HuH-7 (cell line): ENCODE measurements at regions not wholly inside any gene's neighbourhood (a gene's known extent, or its start where the extent isn't known, plus 50 kb on each side); places are given as distances from the start of the nearest gene placed in this dataset.

Experiments used
- DNase-seq: peaks from one replicate; pipeline ENCODE4 v3.0.0; 2011; ENCODE audit warnings: low spot score

DNA sequence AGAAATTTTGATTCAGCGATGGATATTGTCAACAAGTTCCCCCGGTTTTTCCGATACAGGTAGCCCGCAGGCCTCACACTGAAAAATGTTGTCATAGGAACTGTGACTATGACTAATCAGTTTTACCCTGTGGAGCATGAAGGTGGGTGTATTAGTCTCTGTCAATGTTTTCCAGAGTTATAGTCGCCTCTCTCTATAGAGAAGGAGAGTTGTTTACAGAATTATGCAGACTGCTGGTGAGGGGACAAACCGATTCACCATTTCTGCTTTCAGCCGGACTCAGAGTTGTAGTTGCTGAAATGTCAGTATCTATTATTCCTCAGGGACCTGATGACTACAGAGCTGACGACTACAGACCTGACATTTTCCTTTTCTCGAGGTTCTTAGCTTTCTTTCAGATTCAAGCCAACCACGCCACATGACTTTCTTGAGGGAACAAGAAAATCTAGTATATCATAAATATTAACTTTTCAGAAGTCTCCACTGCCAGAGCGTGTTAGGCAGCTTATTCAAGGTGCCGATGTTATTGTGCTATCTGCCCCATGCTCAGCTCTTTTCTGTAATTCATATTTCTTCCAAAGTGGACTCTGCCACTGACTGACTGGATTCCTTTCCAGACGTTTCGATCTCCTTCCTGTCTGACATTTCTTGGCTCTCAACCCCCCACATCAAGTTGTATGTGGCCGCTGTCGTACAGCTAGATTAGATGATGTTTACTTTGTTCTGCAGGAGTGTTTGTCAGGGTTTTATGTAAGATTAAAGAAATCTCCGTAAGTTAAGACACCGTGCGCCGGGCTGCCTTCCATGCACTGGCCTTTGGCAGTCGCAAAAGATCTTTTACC lies 178.1 kb downstream of the FGF1 start:
- no peak for DNase-seq

DNA sequence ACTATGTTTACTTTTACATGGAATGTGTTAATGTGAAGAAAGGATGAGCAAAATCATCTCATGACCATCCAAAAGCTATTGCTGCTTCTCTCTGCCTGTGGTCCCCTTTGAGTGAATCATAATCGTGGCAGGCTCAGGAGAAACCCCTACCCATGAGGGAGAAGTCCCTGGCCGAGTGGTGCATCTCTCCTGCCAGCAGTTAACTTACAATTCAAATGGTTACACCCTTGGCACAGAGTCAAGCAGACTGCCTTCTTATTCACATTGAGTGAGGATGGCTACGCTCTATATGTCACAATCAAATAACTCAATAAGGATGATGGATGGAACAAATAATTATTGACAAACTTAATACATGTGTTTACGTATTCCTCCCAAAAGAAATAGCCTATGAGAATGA lies 179.1 kb downstream of the FGF1 start:
- no peak for DNase-seq

GRCh38 chr5:142506046-142506445 lies 179.8 kb downstream of the FGF1 start:
- DNase-seq, result no peak

DNA sequence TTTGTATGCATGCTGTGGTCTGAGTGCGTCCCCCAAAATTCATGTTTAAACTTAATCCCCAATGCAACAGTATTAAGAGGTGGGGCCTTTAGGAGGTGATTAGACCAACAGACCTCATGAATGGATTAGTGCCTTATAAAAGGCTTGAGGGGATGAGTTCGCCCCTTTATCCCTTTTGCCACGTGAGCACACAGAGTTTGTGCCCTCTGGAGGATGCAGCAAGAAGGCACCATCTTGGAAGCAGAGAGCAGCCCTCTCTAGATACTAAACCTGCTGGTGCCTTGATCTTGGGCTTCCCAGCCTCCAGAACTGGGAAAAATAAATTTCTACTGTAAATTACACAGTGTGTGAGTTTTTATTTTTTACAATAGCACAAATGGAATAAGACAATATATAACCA lies 177.1 kb upstream of the SPRY4 start:
- DNase-seq, result no peak

DNA sequence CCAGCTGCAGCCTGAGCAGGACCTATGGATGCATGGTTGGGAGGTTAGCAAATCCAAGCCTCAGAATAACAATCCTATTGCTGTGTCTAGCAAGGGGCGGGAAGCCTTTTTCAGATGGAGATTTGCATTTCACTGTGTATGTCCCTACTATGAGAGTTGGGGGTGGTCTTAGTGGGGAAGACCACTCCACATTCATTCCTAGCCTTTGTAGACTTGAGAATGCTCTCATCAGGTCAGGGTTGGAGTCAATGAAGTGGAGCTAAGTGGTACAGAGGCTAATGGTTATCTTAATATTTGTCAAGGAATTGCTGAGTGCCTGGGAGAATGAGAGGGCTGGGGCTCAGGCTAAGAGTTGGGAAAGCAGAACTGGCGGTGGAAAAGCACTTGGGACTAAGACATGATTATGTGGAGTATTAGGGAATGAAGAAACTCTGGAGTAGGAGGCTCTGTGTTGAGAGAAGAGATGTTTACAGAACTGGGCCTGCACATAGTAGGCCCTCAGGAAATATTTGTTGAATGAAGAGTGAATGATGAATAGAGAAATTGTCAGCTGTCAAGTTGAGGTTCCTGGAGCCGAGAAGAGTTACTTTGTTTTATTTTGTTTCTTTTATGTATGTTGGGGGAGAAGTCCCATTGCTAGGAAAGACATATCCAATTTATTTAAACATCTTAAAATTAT lies 175.5 kb upstream of the SPRY4 start:
- no peak for DNase-seq

- DNase-seq, result peak; percentile 49
These were observed 174.9 kb upstream of the SPRY4 start for GRCh38 chr5:142499591-142500226.

GRCh38 chr5:142498298-142498697 lies 173.5 kb upstream of the SPRY4 start:
- no peak for DNase-seq

DNA sequence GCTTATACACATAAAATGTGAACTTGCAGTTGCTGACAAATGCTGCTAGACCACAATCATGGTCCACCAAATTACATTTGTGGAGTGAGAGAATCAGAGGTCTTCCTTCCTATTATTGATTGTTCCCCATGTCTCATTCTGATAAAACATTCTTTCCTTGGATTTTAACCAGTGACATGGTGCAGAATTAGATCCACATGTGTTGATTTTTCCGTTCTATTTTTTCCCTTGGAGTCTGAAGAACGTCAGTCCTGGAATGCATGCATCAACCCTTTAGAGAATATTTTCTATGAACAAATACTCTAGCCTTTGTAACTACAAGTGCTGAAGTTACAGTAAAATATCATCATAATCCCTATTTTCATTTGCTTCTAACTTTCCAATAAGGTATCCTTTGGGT lies 170.7 kb upstream of the SPRY4 start:
- DNase-seq, result no peak

DNA sequence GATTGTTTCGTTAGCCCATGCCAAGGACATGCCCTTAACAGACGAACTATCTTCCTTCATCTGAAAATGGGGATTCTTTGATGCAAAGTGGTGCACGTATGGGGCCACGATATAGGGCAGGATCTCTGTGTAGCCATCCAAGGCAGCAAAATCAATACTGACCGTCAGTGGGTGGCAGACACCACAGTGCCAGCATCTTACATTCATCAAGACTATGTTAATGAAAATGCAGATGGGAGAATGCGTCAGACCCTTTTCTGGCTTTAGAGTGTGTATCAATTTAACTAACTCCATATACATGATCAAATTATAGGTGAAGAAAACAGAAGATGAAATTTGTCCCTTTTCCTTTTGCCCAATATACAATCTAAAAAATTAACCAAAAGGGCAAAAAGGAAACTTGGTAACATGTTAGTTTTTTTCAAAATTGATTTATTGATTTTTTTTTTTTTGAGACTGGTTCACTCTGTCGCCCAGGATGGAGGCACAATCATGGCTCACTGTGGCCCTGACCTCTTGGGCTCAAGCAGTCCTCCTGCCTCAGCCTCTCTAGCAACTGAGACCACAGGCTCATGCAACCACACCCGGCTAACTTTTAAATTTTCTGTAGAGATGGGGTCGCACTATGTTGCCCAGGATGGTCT lies 169.2 kb upstream of the SPRY4 start:
- DNase-seq, result no peak

GRCh38 chr5:142492781-142493281 lies 168.0 kb upstream of the SPRY4 start:
- DNase-seq, result no peak

GRCh38 chr5:142491679-142492078 lies 166.9 kb upstream of the SPRY4 start:
- no peak for DNase-seq

DNA sequence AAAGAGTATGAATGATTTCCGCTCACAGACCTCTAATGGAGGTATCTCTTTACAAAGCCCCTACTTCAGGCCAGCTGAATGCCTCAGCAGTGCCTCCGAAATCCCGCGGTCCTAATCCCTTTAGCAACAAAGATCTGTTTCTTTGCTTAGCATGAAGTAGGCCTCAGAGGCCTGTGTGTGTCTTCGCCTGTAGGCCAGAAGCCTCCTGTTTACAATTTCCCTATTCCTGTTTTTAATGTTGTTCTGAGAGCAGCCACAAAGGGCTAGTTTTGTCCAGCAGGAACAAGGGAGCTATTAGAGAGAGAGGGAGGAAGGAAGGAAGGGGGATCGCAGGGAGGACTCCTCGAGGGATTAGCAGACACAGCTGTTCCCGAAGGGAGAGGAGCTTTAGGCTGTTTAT lies 166.4 kb upstream of the SPRY4 start:
- no peak for DNase-seq

DNA sequence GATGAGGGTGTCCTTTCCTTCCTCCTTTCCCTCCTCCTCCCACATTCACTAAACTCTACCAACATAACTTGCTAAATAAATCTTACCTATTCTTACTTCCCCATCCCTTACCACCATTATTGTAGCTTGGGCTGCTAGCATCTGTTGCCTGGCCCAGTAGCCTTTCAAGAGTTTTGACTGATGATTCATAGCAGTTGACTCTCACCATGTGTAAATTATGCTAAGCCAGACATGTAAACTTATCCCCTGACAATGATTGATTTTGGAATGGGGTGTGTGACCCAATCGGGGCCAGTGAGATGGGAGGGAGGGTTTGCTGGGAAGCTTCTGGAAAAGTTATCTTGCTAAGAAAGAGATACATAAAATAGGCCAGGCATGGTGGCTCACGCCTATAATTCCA lies 161.8 kb upstream of the SPRY4 start:
- no peak for DNase-seq

- DNase-seq, result no peak
These were observed 161.2 kb upstream of the SPRY4 start for GRCh38 chr5:142486020-142486419.

DNA sequence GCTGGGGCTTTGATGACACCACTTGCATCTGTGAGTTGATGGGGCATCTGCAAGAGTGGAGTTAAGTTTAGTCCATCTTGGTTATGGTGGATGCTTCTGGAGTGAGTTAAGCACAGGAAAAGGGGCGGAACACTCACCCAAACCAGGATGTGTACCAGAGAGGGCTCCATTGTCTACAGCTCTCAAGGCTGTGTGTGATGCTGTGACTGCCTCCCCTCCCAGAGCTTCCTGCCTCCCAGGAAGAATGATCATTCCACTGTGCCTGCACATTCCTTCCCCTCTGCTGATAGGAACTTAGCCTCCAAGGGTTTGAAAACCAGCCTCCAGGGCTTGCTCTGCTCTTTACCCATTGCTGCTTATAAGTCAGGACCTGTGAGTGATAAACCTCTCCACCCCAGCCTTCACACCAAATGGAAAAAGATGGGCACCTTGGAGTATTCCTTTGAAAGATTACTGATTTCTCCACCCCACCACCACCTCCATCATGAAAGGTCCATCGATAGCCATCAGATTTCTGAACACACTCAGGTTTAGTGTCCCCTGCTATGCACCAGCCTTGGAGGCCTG lies 160.1 kb upstream of the SPRY4 start:
- no peak for DNase-seq

DNA sequence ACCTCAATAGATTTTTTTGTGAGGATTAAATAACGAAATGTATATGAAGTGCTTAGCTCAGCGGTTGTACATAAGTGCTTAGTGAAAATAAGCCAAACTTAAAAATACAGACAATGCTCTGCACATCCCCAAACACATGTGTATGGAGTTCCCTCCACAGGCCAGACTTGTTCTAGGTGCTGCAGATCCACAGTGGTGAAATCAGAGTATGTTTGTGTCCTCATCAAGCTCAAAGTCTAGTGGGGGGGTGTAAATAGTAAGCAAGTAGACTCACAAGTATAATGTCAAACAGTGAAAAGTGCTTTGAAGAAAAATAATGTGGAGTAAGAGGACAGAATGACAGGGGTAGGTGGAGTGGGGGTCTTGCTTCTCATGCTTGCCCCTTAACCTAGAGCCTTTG lies 157.4 kb upstream of the SPRY4 start:
- DNase-seq, result no peak

DNA sequence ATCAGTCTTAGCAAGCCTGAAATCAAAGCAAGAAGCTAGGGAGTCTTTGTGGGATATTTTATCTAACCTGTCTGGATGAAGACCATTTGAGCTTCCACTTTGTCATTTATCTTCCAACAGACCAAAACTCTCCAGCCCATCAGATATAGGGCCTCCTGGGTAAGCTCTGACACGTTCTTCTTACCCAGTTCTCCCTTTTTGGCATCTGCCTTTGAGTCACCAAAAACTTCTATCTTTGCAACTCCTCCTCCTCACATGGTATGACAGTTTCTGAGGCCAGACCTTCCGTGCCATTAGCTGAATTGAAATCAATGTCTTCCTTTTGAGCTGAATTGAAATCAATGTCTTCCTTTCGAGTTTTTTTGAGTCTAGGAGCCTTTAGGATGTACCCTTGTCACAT lies 156.6 kb upstream of the SPRY4 start:
- no peak for DNase-seq

- DNase-seq, result no peak
These were observed 155.2 kb upstream of the SPRY4 start for GRCh38 chr5:142479854-142480519.

- no peak for DNase-seq
These were observed 154.3 kb upstream of the SPRY4 start for GRCh38 chr5:142479150-142479549.

- DNase-seq, result no peak
These were observed 153.3 kb upstream of the SPRY4 start for GRCh38 chr5:142478113-142478512.

DNA sequence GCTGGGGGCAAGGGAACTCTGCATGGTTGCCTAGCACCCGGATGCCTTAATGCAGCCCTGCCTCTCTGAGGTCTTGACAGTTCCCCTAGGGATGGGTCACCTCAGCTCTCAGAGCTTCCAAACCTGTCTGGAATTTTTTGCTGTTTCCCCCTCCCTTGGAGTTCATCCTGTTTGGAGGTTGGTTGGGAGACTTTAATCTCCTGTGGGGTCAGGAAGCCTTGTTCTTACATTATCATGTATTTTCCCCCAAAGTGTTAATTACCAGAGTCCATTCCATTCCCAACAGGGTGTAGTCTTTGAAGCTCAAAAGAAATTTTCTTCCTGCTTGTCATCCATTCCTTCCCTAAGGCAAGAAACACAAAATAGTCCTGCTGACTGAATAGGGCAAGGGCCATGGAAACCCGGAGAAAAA lies 150.3 kb upstream of the SPRY4 start:
- no peak for DNase-seq
